Fibroblast of peridontal ligament (primary cell): ENCODE measurements at regions not wholly inside any gene's neighbourhood (a gene's known extent, or its start where the extent isn't known, plus 50 kb on each side); places are given as distances from the start of the nearest gene placed in this dataset.
A peak's percentile ranks its signal among the peaks of the same experiment; 100 is the strongest.

Experiments
- DNase-seq: peaks from one replicate; pipeline ENCODE4 v3.0.0-alpha.2; 2010; ENCODE audit errors: extremely low read depth

- DNase-seq, result peak; percentile 78
Observed at GRCh38 chr22:46066691-46067090, 83.6 kb upstream of the PPARA start.

DNA sequence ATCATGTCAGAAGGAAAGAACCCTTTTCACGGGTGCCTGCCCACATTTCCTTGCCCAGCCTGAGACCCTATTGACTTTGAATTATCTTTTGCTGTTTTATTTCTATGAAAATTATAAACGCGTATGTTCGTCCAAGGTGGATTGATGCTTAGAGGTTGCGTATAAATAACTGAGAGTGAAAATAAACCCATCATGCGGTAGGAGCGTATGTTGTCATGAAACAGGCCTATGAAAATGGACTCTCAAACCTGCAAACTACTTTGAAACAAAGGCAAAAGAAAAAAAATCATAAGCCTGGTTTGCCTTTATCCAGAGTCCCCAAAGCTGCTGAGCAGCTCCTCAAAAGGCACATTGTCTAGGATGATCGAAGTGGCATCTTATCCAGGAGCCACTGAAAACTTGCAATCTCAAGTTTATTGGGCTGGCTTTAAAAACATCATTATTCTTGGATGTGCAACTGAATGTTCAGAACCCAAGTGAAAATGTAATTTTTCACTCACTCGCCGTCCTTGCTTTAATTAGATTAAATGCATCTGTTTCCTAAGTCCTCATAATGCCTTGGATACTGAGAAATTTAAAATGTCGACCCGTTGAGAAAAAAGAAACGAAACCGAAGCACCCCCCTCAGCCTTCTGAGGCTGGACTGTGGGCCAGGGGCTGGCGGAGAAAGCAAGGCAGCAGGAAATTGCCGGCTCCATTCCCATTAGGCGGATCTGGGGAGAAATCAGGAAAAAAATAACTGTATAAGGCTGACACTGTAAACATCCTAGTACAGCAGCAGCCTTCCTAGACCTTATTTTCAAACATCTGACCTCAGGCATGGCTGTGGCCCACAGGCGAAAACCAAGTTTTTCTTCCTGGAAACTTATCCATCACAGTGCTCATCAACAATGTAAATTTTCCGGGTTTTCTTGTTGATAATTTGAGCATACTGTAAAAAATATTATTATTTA is 82.9 kb upstream of the PPARA start:
- DNase-seq, result peak; percentile 79

DNA sequence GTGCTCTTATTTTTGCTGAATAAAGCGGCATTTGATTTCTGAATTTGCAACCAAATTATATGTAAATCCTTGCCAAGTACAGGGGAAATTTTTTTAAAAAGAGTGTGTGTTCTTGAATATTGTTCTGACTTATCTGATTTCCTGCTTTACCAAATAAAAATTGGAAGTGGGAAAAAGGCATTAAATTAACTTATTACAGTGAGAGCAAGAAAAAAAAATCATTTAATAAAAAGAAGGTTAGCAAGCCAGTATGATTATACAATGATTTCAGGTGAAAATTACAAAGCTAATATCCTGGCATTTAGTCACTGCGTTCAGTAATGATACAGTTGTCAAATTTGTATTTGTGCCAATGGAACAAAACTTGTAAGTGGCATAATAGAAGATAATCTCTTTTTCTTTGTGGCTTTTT is 82.1 kb upstream of the PPARA start:
- DNase-seq, result no peak

GRCh38 chr22:46068593-46069491 is 81.5 kb upstream of the PPARA start:
- peak; percentile 92 for DNase-seq

- peak; percentile 98 for DNase-seq
Observed at GRCh38 chr22:46069521-46070214, 80.7 kb upstream of the PPARA start.

- DNase-seq, result peak; percentile 71
Observed at GRCh38 chr22:46070215-46070802, 80.0 kb upstream of the PPARA start.

- no peak for DNase-seq
Observed at GRCh38 chr22:46070803-46071450, 79.4 kb upstream of the PPARA start.

DNA sequence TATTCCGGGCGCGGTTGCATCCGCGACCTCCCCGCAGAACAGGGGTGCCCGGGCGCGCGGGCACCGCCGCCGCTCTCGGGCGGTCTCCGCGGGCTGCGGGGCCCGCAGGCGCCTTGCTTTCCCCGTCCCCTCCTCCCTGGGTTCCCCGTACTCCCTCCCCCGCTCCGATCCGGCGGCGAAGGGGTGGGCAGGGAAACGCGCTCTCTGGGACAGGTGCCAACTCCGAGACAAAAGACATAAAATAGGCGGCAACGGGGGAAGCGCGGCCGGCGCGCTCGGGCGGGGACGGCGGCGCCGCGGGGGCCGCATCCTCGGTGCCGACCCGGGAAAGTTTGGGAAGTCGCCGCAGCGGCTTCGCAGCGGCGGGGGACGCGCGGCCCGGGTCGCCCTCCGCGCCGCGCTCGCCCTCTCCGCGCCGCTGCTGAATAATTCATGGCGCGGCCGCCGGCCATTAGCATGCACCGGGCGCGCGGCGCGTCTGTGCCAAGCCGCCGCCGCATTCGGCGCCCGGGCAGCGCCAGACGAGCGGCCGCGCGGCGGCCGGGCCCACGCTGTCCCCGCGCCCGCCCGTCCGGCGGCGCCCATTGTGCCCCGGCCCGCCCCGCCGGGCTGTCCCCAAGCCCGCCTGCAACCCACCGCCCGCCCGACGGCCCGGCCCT is 78.7 kb upstream of the PPARA start:
- peak; percentile 95 for DNase-seq

GRCh38 chr22:46072110-46072881 is 78.0 kb upstream of the PPARA start:
- DNase-seq, result peak; percentile 50

DNA sequence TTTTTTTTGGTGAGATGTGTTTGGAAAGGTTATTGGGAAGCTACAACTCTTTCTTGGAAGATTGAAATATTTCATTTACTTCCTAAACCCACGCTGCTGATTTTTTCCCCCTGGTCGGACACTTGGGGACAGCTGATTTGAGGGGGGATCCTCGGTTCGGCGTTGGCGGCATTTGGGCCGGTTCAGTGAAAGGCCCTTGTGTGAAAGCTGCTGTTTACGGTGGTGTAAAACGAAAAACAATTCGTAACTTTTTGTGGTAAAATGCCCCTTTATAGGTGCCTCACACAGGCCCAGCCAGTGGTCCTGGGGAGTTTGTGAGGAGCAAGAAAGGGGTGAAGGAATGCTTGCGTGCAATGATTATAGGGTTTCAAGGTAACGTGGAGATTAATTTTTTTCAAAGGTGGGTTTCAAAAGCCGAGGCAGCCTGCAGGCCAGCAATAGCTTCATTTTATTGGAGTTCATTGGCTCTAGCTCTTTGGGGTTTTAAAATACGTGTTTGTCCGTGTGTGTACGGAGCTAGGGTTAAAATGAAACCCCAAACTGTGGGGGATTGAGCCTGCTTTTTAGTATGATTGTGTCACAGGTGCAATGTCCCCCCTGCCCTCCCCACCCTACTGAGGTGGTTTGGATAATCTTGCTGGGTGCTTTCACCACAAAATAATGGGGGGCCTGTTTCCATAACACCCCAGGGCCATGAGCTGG is 77.2 kb upstream of the PPARA start:
- DNase-seq, result peak; percentile 23

- peak; percentile 61 for DNase-seq
Observed at GRCh38 chr22:46073683-46074504, 76.4 kb upstream of the PPARA start.

GRCh38 chr22:46074771-46075551 is 75.4 kb upstream of the PPARA start:
- DNase-seq, result peak; percentile 38

GRCh38 chr22:46075764-46076531 is 74.4 kb upstream of the PPARA start:
- peak; percentile 42 for DNase-seq

DNA sequence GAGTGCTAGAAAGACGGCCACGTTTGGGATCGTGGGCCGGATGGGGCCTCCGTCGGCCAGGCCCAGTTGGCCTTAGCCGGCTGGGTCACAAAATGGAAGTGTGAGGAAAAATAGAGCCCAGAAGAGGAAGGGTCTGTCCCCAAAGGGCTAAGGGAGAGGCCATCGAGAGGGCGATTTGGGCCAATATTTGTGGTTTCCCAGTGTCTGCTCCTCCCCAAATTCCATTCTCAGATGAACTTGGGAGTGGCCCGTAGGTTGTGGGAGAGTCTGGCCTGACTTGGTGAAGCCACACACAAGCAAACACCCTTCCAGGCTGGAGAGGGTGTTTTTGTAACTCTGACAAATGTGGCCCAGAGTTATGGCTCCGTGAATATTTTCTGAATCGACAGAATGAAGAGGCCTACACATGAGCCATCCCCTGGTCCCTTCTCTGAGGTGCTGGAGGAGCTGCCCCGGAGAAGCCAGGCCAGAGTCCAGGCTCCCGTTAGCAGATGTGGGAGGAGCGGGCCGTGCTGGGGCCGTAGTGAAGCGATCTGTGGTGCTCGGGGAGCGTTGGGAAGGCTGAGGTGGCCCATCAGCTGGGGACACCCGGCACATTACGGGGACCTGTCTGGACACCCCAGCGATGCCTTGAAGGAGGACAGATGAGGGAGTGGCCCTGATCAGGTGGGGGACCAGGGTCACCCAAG is 73.5 kb upstream of the PPARA start:
- peak; percentile 76 for DNase-seq

- peak; percentile 45 for DNase-seq
Observed at GRCh38 chr22:46077669-46078099, 72.6 kb upstream of the PPARA start.
